NCI-H446 treated with DMSO at 0.1 percent for 48 hours (cell line): ENCODE measurements at regions not wholly inside any gene's neighbourhood (a gene's known extent, or its start where the extent isn't known, plus 50 kb on each side); places are given as distances from the start of the nearest gene placed in this dataset.
"Not testable (repeated sequence)": the region's sequence is repeated elsewhere in the genome, so short reads cannot be mapped to it uniquely, and the experiment has no call there.

Source experiments
- DNase-seq: peaks from one replicate; lab custom pipeline; 2025; lab: John Stamatoyannopoulos, UW

DNA sequence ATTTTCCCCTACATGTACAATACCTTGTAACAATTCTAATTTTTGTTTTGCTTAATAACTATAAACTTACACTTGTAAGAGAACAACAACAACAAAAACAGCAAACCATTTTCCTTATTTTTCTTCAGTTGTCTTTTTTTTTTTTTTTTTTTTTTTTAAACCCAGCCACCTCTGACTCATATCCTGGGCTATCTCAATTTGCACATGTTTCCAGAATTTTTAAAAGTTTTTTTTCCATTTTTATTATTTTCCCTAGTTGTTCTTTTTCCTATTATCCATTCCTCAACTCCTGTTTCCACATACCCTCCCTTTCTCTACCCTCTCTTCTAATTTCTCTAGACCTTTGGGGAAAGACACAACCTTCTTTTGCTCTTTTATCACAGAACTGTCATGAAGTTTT is 112.5 kb downstream of the EFEMP1 start:
- DNase-seq = no peak

DNA sequence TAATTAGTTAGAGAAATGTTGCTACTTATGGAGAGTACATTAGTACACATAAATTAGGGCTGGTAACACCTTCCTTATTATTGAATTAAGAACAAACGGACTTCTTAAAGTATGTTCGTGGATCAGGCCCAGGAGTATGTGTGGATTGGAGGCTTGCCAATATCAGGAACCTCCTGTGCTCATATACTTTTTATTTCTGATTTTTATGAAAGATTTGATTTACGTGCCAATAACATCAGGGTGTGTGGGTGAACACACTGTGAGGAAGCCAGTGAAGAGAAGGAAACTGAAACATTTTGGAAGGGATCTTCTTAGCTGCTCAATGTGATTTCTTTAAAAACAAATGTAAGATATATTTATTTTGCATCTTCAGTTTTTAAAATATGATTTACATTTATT is 113.0 kb downstream of the EFEMP1 start:
- peak; percentile 14 for DNase-seq

DNA sequence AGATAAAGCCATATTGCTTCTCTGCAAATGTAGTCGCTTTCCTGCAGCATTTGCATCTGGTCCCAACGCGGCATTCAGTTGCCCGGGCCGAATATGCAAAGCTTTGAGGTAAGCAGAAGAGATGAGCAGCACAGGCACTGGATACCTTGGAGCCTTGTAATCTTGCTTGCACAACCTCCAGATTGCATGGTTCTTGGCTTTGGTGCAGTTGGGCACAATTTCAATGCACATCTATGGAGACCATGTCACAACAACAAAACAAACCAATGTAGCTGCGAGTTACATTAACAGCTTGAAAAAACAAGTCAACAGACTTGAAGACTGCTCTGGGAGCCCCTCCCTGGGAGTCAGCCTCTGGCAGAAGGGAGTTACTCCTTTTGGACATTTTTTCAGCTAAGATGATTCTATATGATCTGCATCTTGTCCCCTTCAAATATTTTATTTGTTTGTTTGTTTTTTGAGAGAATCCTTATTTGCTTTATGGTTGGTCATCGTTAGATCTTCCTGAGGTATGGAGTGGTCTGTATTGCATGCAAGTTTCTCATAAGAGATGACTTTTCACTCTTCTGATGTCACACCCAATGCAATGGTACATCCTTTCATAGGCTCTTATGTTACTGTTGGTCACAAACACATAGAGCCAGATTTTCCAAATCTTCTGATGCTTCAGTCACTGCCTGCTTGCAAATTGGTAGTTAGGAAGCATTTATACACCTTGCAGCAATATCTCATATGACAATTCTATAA is 113.5 kb downstream of the EFEMP1 start:
- peak; percentile 36 for DNase-seq

DNA sequence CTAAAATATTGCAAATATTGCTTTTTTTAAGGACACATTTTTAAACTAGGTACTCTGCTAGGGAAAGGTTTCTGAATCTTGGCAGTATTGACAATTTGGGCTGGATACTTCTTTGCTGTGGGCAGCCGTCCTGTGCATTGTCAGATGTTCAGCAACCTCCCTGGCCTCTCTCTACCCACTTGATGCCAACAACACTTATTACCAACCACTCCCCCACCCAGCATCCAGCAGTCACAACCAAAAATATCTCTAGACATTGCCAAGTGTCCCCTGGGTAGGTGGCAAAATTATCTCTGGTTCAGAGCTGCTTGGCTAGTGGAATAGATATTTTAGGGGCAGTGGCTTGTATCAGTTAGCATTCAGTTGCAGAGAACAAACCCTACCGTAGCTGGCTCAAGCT is 114.3 kb upstream of the PNPT1 start:
- DNase-seq = peak; percentile 58

DNA sequence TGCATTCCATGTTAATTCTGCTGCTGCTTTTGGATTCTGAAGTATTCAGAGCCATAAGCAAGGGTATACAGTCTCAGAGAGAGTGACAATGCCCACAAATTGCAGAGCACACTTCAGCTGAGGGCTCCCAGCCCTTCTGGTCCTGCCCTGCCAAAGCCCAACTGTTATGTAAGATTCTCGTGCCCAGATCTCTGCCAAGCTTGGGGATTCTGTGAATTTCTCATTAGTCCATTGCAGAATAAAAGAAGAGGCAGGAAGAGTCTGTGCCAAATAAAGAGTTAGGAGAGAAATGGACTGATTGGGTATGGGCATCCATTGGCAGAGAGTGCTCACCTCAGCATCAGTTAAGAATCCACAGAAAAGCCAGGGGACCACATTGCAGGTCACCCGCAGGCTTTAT is 112.0 kb upstream of the PNPT1 start:
- DNase-seq = peak; percentile 50

DNA sequence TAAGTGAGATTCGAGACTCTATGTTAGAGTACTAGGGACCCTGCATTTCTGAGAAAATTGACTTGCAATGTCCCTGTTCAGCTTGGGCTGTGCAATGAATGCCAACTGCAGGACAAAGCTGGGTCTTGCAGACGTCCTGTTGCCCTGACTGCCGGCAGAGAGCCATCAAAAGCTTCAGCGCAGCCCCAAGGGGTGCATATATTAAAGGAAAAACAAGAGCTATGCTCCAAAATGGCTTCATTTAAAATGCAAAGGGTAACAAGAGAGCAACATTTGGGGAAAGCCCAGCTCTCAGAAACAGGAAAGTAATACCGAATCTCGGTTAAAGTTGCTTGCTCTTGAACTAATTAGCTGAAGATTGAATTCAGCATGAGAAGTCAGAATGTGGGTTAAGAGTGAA is 110.9 kb upstream of the PNPT1 start:
- no peak for DNase-seq

DNA sequence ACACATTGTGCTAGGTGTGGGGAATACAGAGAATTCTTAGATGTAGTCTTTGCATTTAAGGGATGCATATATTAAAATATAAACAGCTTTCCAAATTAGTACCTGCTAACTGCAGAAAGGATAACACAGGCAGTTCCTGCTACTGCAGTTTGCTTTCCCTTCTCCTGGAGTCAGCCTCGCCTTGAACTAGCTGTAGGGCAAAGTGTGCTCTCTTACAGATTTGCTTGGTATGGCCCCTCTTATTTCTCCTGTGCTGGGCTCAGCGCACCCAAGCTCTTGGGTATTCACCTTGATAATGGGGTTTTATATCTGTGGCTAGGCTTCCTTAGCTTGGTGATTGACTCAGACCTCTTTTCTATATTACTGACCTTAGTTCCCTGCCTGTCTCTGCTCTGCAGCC is 108.4 kb upstream of the PNPT1 start:
- no peak for DNase-seq

DNA sequence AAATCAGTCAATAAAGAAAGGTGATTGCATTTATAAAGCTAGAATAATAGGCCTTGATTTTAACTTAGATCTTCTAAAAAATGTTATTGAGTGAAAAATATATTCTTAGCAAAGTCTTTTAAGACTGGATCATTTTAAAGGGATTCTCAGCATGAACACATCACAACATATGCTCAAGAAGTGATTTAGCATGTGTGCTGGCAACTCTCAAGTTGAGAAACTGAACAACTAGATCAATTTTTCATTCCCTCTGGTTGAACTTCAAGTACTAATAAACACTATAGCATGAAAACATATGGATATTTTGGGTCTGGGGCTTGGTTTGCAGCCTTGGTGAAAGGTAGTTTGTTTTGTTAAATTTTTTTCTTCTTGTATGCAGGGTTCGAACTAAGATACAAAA is 107.8 kb upstream of the PNPT1 start:
- peak; percentile 7 for DNase-seq

DNA sequence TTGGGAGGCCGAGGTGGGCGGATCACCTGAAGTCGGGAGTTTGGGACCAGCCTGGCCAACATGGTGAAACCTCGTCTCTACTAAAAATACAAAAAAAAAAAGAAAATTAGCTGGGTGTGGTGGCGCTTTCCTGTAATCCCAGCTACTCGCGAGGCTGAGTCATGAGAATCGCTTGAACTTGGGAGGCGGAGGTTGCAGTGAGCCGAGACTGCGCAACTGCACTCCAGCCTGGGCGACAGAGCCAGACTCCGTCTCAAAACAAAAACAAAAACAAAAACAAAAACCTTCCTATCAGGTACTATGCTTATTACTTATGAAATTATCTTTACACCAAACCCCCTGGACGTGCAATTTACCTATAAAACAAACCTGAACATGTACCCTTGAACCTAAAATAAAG is 106.0 kb upstream of the PNPT1 start:
- not testable (repeated sequence) for DNase-seq

DNA sequence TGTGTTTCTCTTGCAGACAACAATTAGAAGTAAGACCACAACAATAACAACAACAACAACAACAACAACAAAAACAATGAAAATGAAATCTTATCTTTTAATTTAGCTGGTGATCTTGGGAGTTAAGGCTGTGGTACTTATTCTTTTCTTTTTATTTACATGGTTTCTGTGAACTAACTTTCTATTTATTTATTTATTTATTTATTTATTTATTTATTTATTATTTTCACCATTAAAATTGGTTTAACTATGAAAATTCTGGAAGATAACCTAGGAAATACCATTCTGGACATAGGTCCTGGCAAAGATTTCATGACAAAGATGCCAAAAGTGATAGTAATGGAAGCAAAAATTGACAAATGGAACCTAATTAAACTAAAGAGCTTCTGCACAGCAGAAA is 102.5 kb upstream of the PNPT1 start:
- DNase-seq = no peak

DNA sequence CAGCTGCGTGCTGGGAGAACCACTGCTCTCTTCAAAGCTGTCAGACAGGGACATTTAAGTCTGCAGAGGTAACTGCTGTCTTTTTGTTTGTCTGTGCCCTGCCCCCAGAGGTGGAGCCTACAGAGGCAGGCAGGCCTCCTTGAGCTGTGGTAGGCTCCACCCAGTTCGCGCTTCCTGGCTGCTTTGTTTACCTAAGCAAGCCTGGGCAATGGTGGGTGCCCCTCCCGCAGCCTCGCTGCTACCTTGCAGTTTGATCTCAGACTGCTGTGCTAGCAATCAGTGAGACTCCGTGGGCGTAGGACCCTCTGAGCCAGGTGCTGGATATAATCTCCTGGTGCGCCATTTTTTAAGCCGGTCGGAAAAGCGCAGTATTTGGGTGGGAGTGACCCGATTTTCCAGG is 100.0 kb upstream of the PNPT1 start:
- not testable (repeated sequence) for DNase-seq

DNA sequence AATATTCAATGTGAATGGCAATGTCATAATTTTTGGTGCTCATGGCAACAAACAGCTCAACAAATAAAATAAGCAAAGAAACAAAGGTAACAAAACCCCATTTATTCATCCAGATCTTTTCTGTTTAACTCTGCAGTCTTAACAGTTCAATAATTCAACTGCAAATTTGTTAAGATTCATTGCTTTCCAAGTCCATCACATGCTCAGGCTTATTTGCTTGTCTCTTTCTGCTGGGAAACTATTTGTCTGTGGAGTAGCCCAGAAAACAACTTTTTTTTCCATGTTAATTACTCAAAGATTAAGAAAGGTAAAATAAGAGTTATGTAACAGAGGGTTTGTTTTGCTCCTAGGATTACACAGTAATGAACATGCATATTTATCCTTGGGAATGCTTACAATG is 92.6 kb upstream of the PNPT1 start:
- no peak for DNase-seq

DNA sequence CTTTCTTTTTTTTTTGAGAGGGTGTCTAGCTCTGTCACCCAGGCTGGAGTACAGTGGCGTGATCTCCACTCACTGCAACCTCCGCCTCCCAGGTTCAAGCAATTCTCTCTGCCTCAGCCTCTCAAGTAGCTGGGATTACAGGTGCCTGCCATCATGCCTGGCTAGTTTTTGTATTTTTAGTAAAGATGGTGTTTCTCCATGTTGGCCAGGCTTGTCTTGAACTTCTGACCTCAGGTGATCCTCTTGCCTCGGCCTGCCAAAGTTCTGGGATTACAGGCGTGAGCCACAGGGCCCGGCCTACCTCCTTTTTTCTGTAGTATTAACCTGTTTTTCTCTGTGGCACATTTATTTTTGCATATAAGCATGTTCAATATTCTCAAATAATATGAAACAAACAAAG is 90.1 kb upstream of the PNPT1 start:
- not testable (repeated sequence) for DNase-seq

DNA sequence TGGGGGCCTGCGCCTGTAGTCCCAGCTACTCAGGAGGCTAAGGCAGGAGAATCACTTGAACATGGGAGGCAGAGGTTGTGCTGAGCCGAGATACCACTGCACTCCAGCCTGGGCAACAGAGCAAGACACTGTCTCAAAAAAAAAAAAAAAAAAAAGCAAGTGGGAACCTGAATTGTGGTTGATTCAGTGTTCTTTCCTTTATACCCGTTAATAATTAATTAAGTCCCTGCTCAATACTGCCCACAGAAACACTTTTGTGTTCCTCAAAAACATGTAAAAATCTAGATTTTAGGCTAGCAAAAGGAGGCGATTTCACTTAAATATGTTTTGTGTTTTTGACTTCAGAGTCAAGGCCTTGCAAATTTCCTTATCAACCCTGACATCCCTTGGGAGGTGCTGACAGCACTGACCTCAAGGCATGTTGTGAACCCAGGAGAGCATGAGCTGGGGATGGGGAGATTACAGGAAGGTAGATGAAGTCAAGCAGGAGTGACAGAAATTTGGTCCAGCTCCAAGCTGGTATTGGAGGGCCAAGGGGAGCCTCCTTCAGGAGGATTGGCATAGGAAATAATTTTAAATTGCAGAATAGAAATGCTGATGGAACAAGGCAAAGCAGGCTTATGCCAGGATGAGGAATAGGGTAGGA is 89.0 kb upstream of the PNPT1 start:
- no peak for DNase-seq

DNA sequence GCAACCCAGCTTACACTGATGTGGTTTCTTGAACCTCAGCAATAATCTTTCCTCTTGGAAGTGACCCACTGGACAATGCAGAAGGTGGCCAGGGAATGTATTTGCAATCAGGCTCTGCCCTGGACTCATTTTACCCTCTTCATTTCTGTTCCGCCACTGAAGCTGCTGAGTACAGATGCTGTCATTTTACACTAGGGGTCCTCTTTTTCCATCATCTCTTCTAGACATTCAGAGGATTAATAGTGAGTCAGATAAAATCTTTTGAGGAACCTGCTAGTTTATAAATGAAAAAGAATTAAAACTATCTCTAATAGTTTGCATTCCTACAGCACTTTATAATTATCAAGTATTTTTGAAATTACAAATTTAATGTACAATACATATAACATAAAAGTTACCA is 87.9 kb upstream of the PNPT1 start:
- no peak for DNase-seq

DNA sequence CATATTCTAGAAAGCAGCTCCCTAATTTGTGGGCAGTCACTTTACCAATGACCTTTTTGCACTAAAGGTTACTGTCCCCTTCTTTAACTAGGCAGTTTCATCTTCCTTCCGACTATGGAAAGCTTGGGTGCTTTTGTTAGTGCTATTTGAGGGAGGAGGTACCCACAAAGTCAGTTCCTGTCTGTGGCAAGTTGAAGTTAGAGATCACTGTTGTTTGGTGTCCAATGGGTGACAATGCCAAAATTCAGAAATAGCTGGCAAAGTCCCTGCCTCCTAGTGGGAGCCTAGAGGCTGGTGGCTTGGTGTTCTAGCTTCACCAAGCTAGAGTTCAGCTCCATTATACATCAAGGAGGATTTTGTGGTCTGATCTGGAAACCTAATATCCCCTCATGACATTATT is 87.1 kb upstream of the PNPT1 start:
- DNase-seq = no peak

DNA sequence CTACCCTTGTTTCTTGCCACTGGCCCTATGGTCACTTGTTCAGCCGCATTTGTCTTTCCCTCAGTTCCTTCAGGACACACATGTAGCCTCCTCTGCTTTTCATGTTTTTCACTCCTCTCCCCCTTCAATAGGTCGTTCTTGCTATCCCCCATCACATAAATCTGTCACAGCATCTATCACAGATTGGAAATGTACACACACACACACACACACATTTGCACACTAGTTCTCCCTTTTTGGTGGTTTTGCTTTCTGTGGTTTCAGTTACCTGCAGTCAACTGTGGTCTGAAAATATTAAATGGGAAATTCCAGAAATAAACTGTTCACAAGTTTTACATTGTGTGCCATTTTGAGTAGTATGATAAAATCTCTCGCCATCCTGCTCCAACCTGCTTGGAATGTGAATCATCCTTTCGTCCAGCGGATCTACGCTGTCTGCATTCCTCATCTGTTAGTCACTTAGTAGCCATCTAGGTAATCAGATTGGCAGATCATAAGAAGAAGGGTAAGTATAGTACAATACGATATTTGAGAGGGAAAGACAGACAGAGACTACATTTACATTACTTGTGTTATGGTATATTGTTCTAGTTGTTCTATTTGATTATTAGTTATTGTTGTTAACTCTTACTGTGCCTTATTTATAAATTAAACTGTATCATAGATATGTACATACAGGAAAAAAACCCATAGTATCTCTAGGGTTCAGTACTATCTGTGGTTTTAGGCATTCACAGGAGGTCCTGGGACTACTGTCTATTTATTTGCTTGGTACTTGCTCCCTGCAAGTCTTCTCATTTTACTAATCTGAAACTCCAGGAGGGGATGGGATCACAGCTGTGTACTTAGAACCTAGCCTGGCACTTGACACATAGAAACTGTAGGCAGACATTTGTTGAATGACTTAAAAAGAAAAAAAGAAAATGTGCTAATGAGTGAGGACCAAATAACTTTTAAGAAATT is 86.1 kb upstream of the PNPT1 start:
- DNase-seq = no peak

DNA sequence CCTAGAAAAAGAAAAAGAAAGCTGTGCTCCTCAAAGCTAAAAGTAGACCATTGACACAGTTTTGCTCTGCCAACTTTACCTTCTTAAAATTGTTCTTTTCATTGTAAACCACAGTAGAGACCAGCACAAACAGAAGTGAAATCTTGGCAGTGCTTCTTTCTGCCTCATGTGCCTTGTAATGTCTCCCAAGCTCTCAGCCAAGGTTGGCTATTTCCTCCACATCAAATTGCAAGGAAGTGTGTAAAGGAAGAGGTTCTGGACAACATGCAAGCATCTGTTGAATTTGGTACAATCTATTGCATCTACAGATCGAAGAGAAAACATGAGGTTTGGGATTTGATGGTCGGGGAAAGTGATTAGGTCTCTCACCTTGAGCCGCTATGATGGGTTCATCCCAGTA is 83.3 kb upstream of the PNPT1 start:
- no peak for DNase-seq

DNA sequence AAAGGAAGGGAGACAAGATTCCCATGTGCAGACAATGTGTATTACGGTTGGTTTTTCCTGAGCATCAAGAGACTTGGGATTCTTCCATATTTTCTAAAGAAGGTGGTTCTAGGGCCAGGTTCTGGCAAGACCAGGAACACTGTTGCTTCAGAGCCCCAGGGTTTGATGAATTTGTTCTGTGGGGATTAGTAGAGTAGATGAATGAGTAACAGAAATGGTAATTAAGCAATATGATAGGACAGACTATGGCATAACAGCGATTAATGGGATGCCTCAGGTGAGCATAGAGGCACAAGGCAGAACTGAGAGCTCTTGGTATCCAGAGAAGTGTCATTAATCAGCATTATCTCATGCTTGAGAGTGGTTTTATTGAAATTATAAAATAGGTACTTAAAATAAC is 82.8 kb upstream of the PNPT1 start:
- DNase-seq = no peak

DNA sequence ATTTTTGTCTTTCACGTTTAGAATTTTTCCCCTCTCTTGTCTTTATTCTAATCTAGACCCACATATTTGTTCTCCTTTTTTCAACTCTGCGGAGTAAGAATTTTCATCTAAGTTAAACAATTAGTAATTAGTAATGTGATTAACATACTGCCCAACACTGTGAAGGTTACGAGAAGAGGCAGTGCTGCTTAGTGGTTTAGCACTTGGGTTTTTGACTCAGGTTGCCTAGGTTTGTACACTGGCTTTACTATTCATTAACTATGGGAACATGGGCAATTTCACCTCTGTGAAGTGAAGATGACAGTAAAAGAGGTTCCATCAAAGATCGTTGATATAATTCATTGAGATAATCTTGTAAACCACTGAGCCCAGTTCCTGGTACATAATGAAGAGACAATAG is 82.2 kb upstream of the PNPT1 start:
- DNase-seq = no peak

DNA sequence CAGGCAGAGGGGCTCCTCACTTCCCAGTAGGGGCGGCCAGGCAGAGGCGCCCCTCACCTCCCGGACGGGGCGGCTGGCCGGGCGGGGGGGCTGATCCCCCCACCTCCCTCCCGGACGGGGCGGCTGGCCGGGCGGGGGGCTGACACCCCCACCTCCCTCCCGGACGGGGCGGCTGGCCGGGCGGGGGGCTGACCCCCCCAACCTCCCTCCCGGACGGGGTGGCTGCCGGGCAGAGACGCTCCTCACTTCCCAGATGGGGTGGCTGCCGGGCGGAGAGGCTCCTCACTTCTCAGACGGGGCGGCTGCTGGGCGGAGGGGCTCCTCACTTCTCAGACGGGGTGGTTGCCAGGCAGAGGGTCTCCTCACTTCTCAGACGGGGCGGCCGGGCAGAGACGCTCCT is 80.0 kb upstream of the PNPT1 start:
- not testable (repeated sequence) for DNase-seq

DNA sequence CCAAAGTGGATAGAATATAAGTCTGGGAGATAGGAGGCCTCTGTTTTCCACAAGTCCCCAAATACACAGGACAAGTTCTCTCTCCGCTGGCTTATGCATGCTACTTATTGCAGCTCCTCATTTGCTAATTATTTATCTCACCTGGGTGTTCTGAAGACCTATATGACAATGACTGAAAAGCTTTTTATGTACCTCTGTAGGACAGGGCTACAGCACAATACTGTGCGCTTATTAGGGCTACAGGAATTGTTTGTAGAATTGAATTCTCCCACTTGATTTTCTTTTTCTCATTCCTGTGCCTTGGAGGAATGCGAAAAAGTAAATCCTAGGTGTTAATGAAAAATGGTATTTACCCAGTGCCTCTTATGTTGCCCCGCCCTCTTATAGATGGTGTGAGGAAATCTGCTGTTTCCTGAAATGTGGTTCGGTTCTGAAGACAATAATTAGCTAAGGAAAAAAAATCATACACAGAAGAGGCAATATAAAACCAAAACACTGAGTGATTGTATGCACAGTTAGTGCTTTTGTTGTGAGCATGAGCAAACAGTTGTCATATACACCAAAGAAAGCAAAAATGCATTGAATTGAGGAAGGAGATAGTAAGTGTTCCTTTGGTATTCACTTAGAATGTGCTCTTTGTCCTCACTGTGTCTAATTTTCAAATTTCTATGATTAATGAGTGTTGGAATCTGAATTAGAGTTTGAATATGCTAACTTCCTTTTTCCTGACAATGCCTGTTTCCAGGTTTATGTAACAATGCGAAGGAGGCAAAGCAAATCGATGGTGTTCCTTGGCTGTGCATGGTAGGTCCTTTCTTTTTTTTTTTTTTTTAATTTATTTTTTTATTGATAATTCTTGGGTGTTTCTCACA is 78.7 kb upstream of the PNPT1 start:
- DNase-seq = no peak
